ENCODE measurements at regions not wholly inside any gene's neighbourhood (a gene's known extent, or its start where the extent isn't known, plus 50 kb on each side); places are given as distances from the start of the nearest gene placed in this dataset.

- H3K27me3 ChIP-seq (ENCODE audit: insufficient read depth, low read length, poor library complexity, severe bottlenecking): no peaks in the 10 kb centered on the region
- H3K36me3 ChIP-seq (ENCODE audit: insufficient read depth, low read length): no peaks in the 10 kb centered on the region
- H3K79me2 ChIP-seq (ENCODE audit: insufficient read depth, low read length): no peaks in the 10 kb centered on the region
- H4K20me1 ChIP-seq (ENCODE audit: insufficient read depth, low read length, poor library complexity, severe bottlenecking): no peaks in the 10 kb centered on the region
- TF ChIP-seq, protein P1, sequence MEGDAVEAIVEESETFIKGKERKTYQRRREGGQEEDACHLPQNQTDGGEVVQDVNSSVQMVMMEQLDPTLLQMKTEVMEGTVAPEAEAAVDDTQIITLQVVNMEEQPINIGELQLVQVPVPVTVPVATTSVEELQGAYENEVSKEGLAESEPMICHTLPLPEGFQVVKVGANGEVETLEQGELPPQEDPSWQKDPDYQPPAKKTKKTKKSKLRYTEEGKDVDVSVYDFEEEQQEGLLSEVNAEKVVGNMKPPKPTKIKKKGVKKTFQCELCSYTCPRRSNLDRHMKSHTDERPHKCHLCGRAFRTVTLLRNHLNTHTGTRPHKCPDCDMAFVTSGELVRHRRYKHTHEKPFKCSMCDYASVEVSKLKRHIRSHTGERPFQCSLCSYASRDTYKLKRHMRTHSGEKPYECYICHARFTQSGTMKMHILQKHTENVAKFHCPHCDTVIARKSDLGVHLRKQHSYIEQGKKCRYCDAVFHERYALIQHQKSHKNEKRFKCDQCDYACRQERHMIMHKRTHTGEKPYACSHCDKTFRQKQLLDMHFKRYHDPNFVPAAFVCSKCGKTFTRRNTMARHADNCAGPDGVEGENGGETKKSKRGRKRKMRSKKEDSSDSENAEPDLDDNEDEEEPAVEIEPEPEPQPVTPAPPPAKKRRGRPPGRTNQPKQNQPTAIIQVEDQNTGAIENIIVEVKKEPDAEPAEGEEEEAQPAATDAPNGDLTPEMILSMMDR (conservative IDR thresholded peaks at IDR 0.05; ENCODE audit: low read length): no peak
- no peak for TF ChIP-seq EZH2phosphoT487 (IDR thresholded peaks at IDR 0.05; ENCODE audit: borderline replicate concordance)
- H3K9me3 ChIP-seq (ENCODE audit: insufficient read depth, low read depth, low read length): no peaks in the 10 kb centered on the region
- no peaks in the 10 kb centered on the region for H3K9me2 ChIP-seq (replicated peaks; ENCODE audit: low read depth, low read length)
- H3K9ac ChIP-seq (ENCODE audit: low read depth, low read length, poor library complexity, severe bottlenecking): no peak overlapping the region
- no peaks in the 10 kb centered on the region for H3F3A ChIP-seq (ENCODE audit: low read depth)
- H2AFZ ChIP-seq (ENCODE audit: low read length): no peak overlapping the region
- H3K4me1 ChIP-seq (ENCODE audit: insufficient read depth, low read length, poor library complexity, severe bottlenecking): no peaks in the 10 kb centered on the region
- no peak overlapping the region for H3K4me2 ChIP-seq (ENCODE audit: low read depth, low read length, poor library complexity, severe bottlenecking)
- no peak overlapping the region for H3K4me3 ChIP-seq (ENCODE audit: low read length, poor library complexity, severe bottlenecking)
Observed at GRCh38 chr12:19003987-19004619, 125.4 kb upstream of the PLEKHA5 start.

DNA sequence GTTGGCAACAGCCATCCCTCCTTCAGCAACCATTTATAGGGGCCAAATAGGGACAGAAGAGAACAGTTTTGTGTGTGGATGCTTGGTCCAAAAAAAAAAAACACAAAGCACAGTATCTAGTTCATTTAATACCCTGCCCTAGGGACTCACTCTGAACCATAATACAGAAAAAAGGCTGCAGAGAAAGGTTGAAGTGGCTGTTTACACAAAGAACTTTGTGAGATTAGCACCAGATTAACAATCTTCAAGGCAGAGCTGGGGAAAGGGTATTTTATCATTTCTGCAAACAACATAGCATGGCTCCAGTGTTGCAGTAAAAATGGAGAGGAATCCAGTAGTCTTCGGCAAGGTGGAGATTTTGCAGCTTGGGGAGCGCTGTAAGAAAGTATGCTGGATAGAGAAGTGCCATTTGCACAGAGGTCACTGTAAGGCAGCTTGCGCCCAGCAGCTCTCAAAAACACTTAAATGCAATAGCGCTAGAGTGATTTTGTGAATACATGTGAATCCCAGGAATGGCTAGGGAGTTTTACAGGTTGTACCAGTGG is 124.2 kb upstream of the PLEKHA5 start:
- Histone ChIP-seq H3K27me3 (ENCODE audit: insufficient read depth, low read length, poor library complexity, severe bottlenecking) (no peaks in the 10 kb centered on the region), H3K4me2 (ENCODE audit: low read depth, low read length, poor library complexity, severe bottlenecking) (no peak overlapping the region), H3K9me2 (replicated peaks; ENCODE audit: low read depth, low read length) (no peaks in the 10 kb centered on the region), H3F3A (ENCODE audit: low read depth) (no peaks in the 10 kb centered on the region), H3K36me3 (ENCODE audit: insufficient read depth, low read length) (no peaks in the 10 kb centered on the region), H2AFZ (ENCODE audit: low read length) (no peak overlapping the region), H3K9ac (ENCODE audit: low read depth, low read length, poor library complexity, severe bottlenecking) (no peak overlapping the region), H3K4me1 (ENCODE audit: insufficient read depth, low read length, poor library complexity, severe bottlenecking) (no peaks in the 10 kb centered on the region), H4K20me1 (ENCODE audit: insufficient read depth, low read length, poor library complexity, severe bottlenecking) (no peaks in the 10 kb centered on the region), H3K4me3 (ENCODE audit: low read length, poor library complexity, severe bottlenecking) (no peak overlapping the region), H3K79me2 (ENCODE audit: insufficient read depth, low read length) (no peaks in the 10 kb centered on the region), H3K9me3 (ENCODE audit: insufficient read depth, low read depth, low read length) (no peaks in the 10 kb centered on the region)
- TF ChIP-seq EZH2phosphoT487 (IDR thresholded peaks at IDR 0.05; ENCODE audit: borderline replicate concordance): no peak
- TF ChIP-seq, protein P1 (conservative IDR thresholded peaks at IDR 0.05; ENCODE audit: low read length): no peak

GRCh38 chr12:19006626-19007137 is 122.9 kb upstream of the PLEKHA5 start:
- TF ChIP-seq, protein P1 (conservative IDR thresholded peaks at IDR 0.05; ENCODE audit: low read length): no peak
- Histone ChIP-seq H3K36me3 (ENCODE audit: insufficient read depth, low read length) (no peaks in the 10 kb centered on the region), H3K9me2 (replicated peaks; ENCODE audit: low read depth, low read length) (no peaks in the 10 kb centered on the region), H3F3A (ENCODE audit: low read depth) (no peaks in the 10 kb centered on the region), H3K4me1 (ENCODE audit: insufficient read depth, low read length, poor library complexity, severe bottlenecking) (no peaks in the 10 kb centered on the region), H3K79me2 (ENCODE audit: insufficient read depth, low read length) (no peaks in the 10 kb centered on the region), H3K9me3 (ENCODE audit: insufficient read depth, low read depth, low read length) (no peaks in the 10 kb centered on the region), H3K27me3 (ENCODE audit: insufficient read depth, low read length, poor library complexity, severe bottlenecking) (no peaks in the 10 kb centered on the region), H2AFZ (ENCODE audit: low read length) (no peak overlapping the region), H3K4me2 (ENCODE audit: low read depth, low read length, poor library complexity, severe bottlenecking) (no peak overlapping the region), H3K4me3 (ENCODE audit: low read length, poor library complexity, severe bottlenecking) (no peak overlapping the region), H4K20me1 (ENCODE audit: insufficient read depth, low read length, poor library complexity, severe bottlenecking) (no peaks in the 10 kb centered on the region), H3K9ac (ENCODE audit: low read depth, low read length, poor library complexity, severe bottlenecking) (no peak overlapping the region)

Data from Loucy (cell line).